ENCODE measurements at regions not wholly inside any gene's neighbourhood (a gene's known extent, or its start where the extent isn't known, plus 50 kb on each side); places are given as distances from the start of the nearest gene placed in this dataset.
"Not testable (repeated sequence)": the region's sequence is repeated elsewhere in the genome, so short reads cannot be mapped to it uniquely, and the experiment has no call there.

DNA sequence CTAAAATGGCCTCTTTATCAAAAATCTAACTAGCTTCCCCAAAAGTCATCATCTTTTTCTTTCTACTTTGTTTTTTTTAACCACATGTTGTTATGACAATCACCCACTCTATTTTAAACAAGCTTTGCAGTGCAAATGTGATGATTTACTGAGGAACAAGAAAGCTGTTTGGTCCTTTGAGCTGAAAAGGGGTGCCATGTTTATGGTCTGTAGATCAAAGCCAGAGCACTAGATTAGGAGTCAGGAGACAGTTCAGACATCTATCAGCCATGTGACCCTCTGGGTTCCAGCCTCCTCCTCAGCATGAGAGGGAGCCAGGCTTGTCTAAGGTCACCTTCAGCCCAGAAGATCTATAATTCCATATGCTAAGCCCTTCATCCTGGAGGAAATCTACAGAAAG is 65.9 kb downstream of the RPL22L1 start:
- Histone ChIP-seq H3K4me1 (no peaks in the 10 kb centered on the region), H3K27me3 (no peaks in the 10 kb centered on the region), H3K36me3 (no peaks in the 10 kb centered on the region), H3K9me3 (no peaks in the 10 kb centered on the region), H3K4me3 (no peak overlapping the region), H3K27ac (no peak overlapping the region)
- DNase-seq: no peak
- intact Hi-C loops (cut with DNase I; ENCODE audit: low total_unique reads): no loop called here
- TF ChIP-seq POLR2A (IDR thresholded peaks at IDR 0.05): no peak
- TF ChIP-seq, protein P1, sequence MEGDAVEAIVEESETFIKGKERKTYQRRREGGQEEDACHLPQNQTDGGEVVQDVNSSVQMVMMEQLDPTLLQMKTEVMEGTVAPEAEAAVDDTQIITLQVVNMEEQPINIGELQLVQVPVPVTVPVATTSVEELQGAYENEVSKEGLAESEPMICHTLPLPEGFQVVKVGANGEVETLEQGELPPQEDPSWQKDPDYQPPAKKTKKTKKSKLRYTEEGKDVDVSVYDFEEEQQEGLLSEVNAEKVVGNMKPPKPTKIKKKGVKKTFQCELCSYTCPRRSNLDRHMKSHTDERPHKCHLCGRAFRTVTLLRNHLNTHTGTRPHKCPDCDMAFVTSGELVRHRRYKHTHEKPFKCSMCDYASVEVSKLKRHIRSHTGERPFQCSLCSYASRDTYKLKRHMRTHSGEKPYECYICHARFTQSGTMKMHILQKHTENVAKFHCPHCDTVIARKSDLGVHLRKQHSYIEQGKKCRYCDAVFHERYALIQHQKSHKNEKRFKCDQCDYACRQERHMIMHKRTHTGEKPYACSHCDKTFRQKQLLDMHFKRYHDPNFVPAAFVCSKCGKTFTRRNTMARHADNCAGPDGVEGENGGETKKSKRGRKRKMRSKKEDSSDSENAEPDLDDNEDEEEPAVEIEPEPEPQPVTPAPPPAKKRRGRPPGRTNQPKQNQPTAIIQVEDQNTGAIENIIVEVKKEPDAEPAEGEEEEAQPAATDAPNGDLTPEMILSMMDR (IDR thresholded peaks at IDR 0.05): no peak

DNA sequence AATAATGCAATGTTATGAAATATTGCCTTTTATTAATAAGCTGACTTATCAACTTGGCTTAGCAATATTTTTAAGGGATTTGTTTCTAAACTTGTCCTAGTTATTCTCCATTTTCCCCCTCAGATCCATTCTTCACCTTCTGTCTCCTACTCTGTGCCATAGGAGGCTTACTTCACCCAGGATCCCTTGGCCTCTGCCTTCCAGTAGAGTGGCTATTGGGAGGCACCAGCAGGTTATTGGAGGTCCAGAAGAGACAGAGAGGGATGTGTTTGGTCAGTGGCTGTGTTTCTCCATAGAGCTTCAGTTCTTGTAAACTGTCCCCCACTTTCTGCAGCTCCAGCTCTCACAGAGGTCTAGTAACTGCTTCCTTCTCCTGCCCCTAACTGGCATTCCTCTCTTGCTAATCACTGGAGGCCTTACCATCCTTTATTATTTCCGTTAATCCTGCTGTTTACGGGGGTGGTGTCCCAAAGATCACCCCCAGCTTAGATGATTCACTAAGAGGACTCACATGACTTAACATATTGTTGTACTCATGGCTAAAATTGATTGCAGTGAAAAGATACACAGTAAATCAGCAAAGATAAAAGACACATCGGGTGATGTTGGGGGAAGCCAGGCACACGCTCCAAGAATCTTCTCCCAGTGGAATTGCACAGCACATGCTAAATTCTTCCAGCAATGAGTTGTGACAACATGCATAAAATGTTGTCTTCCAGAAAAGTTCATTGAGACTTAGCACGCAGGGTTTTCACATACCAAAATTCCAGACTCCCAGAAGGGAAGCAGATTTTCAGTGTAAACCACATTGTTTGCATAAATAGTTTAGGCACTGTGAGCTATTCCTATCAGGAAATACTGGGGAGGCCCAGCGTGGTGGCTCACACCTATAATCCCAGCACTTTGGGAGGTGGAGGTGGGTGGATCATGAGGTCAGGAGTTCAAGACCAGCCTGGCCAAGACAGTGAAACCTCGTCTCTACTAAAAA is 67.5 kb downstream of the RPL22L1 start:
- DNase-seq: peak; percentile 38 to 41
- no peaks in the 10 kb centered on the region for H3K36me3 ChIP-seq
- no peaks in the 10 kb centered on the region for H3K4me1 ChIP-seq
- intact Hi-C loops (cut with DNase I; ENCODE audit: low total_unique reads): no loop called here
- no peaks in the 10 kb centered on the region for H3K9me3 ChIP-seq
- H3K27ac ChIP-seq: peak overlapping the region; percentile 48 to 51
- no peaks in the 10 kb centered on the region for H3K27me3 ChIP-seq
- no peak overlapping the region for H3K4me3 ChIP-seq
- TF ChIP-seq, protein P1 (IDR thresholded peaks at IDR 0.05): no peak
- no peak for TF ChIP-seq POLR2A (IDR thresholded peaks at IDR 0.05)

DNA sequence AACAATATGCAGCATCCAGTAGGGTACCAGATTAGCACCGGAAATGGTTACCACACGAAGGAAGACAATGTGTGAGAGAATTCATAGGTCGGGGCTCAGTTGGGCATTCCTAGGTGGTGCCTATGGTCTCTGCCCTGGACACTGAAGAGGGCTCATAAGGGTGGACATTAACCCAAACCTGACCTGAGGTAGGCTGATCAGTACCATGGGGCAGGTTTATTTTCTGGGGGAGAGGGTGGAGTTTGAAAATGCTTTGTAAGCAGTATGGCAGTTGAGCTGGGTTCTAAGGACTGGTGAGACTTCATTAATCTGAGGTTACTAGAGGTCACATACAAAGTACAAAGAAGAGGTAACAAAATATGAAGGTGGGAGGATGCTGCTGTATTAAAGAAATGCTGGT is 68.4 kb downstream of the RPL22L1 start:
- DNase-seq: no peak
- no peak for TF ChIP-seq POLR2A (IDR thresholded peaks at IDR 0.05)
- TF ChIP-seq, protein P1 (IDR thresholded peaks at IDR 0.05): no peak
- H3K9me3 ChIP-seq: no peaks in the 10 kb centered on the region
- no peaks in the 10 kb centered on the region for H3K4me1 ChIP-seq
- no peak overlapping the region for H3K27ac ChIP-seq
- intact Hi-C loops (cut with DNase I; ENCODE audit: low total_unique reads): no loop called here
- H3K36me3 ChIP-seq: no peaks in the 10 kb centered on the region
- H3K27me3 ChIP-seq: no peaks in the 10 kb centered on the region
- no peak overlapping the region for H3K4me3 ChIP-seq

DNA sequence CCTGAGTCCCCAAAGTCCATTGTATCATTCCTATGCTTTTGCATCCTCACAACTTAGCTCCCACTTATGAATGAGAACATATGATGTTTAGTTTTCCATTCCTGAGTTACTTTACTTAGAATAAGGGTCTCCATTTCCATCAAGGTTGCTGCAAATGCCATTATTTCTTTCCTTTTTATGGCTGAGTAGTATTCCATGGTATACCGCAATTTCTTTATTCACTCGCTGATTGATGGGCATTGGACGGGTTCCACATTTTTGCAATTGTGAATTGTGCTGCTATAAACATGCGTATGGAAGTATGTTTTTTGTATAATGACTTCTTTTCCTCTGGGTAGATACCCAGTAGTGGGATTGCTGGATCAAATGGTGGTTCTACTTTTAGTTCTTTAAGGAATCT is 69.7 kb downstream of the RPL22L1 start:
- H3K27ac ChIP-seq; H3K4me3 ChIP-seq; H3K9me3 ChIP-seq; H3K27me3 ChIP-seq; H3K4me1 ChIP-seq; H3K36me3 ChIP-seq; DNase-seq; intact Hi-C loops (cut with DNase I; ENCODE audit: low total_unique reads): not testable (repeated sequence)

DNA sequence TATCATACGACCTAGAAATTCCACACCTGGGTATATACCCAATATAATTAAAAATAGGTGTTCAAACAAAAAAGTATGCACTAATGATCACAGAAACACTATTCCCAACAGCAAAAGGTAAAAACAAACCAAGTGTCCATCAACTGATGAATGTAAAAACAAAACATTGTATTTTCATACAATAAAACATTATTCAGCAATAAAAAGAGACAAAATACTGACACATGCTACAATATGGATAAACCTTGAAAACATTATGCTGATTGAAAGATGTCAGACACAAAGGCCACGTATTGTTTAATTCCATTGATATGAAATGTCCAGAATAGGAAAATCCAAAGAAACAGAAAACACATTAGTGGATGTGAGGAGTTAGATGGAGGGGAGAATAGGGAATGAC is 71.0 kb downstream of the RPL22L1 start:
- DNase-seq: no peak
- no peak overlapping the region for H3K27ac ChIP-seq
- H3K9me3 ChIP-seq: no peaks in the 10 kb centered on the region
- intact Hi-C loops (cut with DNase I; ENCODE audit: low total_unique reads): no loop called here
- no peak for TF ChIP-seq POLR2A (IDR thresholded peaks at IDR 0.05)
- TF ChIP-seq, protein P1 (IDR thresholded peaks at IDR 0.05): no peak
- no peaks in the 10 kb centered on the region for H3K4me1 ChIP-seq
- H3K36me3 ChIP-seq: no peaks in the 10 kb centered on the region
- H3K27me3 ChIP-seq: no peaks in the 10 kb centered on the region
- H3K4me3 ChIP-seq: no peak overlapping the region

Measured in uterus (tissue), 3 donors.